ENCODE measurements at regions not wholly inside any gene's neighbourhood (a gene's known extent, or its start where the extent isn't known, plus 50 kb on each side); places are given as distances from the start of the nearest gene placed in this dataset.

GRCh38 chr1:83742446-83742845 lies 256.5 kb downstream of the TTLL7 start:
- TF ChIP-seq CTCF (IDR thresholded peaks at IDR 0.05) (no peak), POLR2A (IDR thresholded peaks at IDR 0.05) (no peak)

All from Peyer's patch (tissue), 4 donors.